ENCODE measurements at regions not wholly inside any gene's neighbourhood (a gene's known extent, or its start where the extent isn't known, plus 50 kb on each side); places are given as distances from the start of the nearest gene placed in this dataset.

GRCh38 chrX:81348388-81348787 is 146.5 kb downstream of the SH3BGRL start:
- TF ChIP-seq SMARCA5 (IDR thresholded peaks at IDR 0.05) (no peak), SIN3A (IDR thresholded peaks at IDR 0.05; ENCODE audit: low read depth, low read length) (no peak), CTCF (IDR thresholded peaks at IDR 0.05 in 2 of 3, conservative IDR thresholded peaks at IDR 0.05 in 1 of 3; ENCODE audit: control insufficient read depth in 2 of 3, extremely low read depth in 1 of 3, insufficient read depth in 1 of 3, low read depth in 3 of 3, low read length in 3 of 3) (no peak), TCF7 (IDR thresholded peaks at IDR 0.05; ENCODE audit: borderline replicate concordance) (no peak), TAF1 (IDR thresholded peaks at IDR 0.05; ENCODE audit: borderline replicate concordance, low read depth, low read length) (no peak), POLR2A (IDR thresholded peaks at IDR 0.05; ENCODE audit: low read depth, low read length) (no peak), GABPA (IDR thresholded peaks at IDR 0.05; ENCODE audit: low read depth) (no peak), EED (IDR thresholded peaks at IDR 0.05; ENCODE audit: low read depth) (no peak)
- TF ChIP-seq, protein P1, sequence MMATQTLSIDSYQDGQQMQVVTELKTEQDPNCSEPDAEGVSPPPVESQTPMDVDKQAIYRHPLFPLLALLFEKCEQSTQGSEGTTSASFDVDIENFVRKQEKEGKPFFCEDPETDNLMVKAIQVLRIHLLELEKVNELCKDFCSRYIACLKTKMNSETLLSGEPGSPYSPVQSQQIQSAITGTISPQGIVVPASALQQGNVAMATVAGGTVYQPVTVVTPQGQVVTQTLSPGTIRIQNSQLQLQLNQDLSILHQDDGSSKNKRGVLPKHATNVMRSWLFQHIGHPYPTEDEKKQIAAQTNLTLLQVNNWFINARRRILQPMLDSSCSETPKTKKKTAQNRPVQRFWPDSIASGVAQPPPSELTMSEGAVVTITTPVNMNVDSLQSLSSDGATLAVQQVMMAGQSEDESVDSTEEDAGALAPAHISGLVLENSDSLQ (IDR thresholded peaks at IDR 0.05) = no peak
- TF ChIP-seq, protein P2, sequence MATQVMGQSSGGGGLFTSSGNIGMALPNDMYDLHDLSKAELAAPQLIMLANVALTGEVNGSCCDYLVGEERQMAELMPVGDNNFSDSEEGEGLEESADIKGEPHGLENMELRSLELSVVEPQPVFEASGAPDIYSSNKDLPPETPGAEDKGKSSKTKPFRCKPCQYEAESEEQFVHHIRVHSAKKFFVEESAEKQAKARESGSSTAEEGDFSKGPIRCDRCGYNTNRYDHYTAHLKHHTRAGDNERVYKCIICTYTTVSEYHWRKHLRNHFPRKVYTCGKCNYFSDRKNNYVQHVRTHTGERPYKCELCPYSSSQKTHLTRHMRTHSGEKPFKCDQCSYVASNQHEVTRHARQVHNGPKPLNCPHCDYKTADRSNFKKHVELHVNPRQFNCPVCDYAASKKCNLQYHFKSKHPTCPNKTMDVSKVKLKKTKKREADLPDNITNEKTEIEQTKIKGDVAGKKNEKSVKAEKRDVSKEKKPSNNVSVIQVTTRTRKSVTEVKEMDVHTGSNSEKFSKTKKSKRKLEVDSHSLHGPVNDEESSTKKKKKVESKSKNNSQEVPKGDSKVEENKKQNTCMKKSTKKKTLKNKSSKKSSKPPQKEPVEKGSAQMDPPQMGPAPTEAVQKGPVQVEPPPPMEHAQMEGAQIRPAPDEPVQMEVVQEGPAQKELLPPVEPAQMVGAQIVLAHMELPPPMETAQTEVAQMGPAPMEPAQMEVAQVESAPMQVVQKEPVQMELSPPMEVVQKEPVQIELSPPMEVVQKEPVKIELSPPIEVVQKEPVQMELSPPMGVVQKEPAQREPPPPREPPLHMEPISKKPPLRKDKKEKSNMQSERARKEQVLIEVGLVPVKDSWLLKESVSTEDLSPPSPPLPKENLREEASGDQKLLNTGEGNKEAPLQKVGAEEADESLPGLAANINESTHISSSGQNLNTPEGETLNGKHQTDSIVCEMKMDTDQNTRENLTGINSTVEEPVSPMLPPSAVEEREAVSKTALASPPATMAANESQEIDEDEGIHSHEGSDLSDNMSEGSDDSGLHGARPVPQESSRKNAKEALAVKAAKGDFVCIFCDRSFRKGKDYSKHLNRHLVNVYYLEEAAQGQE (IDR thresholded peaks at IDR 0.05; ENCODE audit: low read depth, low read length) = no peak
